Nephron progenitor cell (in vitro differentiated cells): ENCODE measurements at regions not wholly inside any gene's neighbourhood (a gene's known extent, or its start where the extent isn't known, plus 50 kb on each side); places are given as distances from the start of the nearest gene placed in this dataset.

Experiments used
- DNase-seq: peaks from one replicate; pipeline ENCODE4 v3.0.0; 2021
- H3K27ac Mint-ChIP-seq: 2 replicates; pipeline ENCODE4 v1.8.0; 2021; ENCODE audit warnings: mild to moderate bottlenecking, moderate library complexity, mixed read lengths
- H3K27me3 Mint-ChIP-seq: 2 replicates; pipeline ENCODE4 v1.8.0; 2021; ENCODE audit warnings: mild to moderate bottlenecking, low read depth, mixed read lengths; ENCODE audit not compliant: poor library complexity
- H3K36me3 Mint-ChIP-seq: 2 replicates; pipeline ENCODE4 v1.8.0; 2021; ENCODE audit warnings: low read depth, mixed read lengths
- H3K4me1 Mint-ChIP-seq: 2 replicates; pipeline ENCODE4 v1.8.0; 2021; ENCODE audit warnings: mixed read lengths
- H3K4me3 Mint-ChIP-seq: 2 replicates; pipeline ENCODE4 v1.8.0; 2021; ENCODE audit warnings: mild to moderate bottlenecking, moderate library complexity, mixed read lengths
- H3K9me3 Mint-ChIP-seq: 2 replicates; pipeline ENCODE4 v1.8.0; 2021; ENCODE audit warnings: mild to moderate bottlenecking, moderate library complexity, mixed read lengths
- CTCF ChIP-seq: fragments of 200-600 bp; sonication (generic); IDR thresholded peaks from 2 replicates; pipeline ENCODE4 v1.5.0; 2021; ENCODE audit warnings: antibody characterized with exemption

- DNase-seq = no peak
- Mint-ChIP-seq H3K27me3 (no peaks in the 10 kb centered on the region), H3K4me1 (peaks cover 12% of the 10 kb centered on the region), H3K4me3 (no peak overlapping the region), H3K27ac (no peak overlapping the region), H3K9me3 (no peaks in the 10 kb centered on the region), H3K36me3 (no peaks in the 10 kb centered on the region)
- no peak for TF ChIP-seq CTCF
Observed at GRCh38 chr16:6381896-6382295, 950.7 kb upstream of the RBFOX1 start.

DNA sequence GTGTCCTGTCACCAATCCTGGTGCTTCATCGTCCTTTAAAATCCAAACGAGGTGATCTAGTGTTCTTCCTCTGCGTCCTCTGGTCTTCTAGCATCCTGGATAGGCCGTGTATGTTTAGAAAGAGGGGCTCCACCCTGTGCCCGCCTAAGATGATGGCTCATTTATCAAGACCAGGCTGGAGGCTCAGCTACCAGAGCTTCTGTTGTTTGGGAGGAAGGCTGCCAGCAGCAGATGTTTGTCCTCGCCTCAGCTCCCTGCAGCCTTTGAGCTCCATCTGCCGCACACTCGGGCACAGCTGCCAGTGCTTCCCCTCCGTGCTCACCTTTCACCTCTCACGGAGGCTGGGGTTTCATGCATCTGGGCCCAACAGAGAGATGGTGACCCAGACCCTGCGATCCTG lies 954.7 kb upstream of the RBFOX1 start:
- no peak for DNase-seq
- Mint-ChIP-seq H3K4me1 (peaks cover 5% of the 10 kb centered on the region), H3K4me3 (no peak overlapping the region), H3K27ac (no peak overlapping the region), H3K36me3 (no peaks in the 10 kb centered on the region), H3K9me3 (no peaks in the 10 kb centered on the region), H3K27me3 (no peaks in the 10 kb centered on the region)
- no peak for TF ChIP-seq CTCF

DNA sequence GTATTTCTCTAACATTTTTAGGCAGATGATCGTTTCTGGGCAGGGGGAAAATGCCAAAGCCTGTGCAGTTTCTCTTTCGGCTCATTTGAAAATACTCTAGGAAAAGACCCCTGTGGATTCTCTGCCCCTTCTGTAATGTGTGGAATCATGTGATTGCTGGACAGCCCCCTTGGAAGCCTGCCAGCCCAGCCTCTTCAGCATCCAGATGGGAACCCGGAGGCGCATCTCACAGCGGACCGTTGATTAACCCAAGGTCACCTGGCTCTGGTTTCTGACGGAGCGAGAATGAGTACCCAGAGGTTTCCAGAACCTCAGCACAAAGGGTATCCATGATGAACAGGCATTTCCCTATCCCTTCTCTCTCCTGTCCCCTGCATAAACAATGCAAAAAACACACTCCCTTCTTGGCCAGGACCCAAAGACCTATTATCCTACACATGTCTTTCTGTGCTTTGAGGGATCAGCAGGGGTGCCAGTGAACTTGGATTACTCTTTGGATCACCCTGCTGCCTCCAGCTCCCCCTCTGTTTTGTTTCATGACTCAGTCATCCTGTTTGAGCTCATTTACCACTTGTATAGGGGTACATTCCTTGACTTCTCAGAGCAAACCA lies 957.1 kb upstream of the RBFOX1 start:
- no peaks in the 10 kb centered on the region for H3K27me3 Mint-ChIP-seq
- H3K4me1 Mint-ChIP-seq = peaks cover 5% of the 10 kb centered on the region

DNA sequence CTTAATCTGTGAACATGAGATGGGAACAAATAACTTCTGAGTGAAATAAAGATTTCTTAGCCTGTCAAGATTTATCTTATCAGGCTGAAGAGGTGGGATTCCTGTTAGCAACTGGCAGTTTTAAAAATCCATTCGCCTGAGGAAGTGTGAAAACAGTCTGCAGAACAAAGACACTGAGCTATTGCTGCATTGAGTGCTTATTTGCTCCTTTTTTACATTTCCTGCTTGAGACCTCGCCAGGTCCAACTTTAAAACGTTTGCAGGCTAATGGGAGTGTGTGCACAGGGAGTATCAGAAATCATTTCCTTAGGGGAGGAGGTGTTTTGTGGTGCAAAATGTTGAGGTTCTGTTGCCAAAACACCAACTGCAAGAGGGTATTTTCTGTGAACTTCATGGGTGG lies 957.8 kb upstream of the RBFOX1 start:
- H3K4me3 Mint-ChIP-seq = no peak overlapping the region
- no peaks in the 10 kb centered on the region for H3K9me3 Mint-ChIP-seq
- H3K4me1 Mint-ChIP-seq = peaks cover 5% of the 10 kb centered on the region
- no peak for DNase-seq
- H3K27me3 Mint-ChIP-seq = no peaks in the 10 kb centered on the region
- TF ChIP-seq CTCF = no peak
- no peaks in the 10 kb centered on the region for H3K36me3 Mint-ChIP-seq
- H3K27ac Mint-ChIP-seq = no peak overlapping the region

More for the DNA sequence above, 957.1 kb upstream of the RBFOX1 start:
- H3K4me3 Mint-ChIP-seq = no peak overlapping the region
- H3K27ac Mint-ChIP-seq = no peak overlapping the region
- no peak for DNase-seq
- H3K36me3 Mint-ChIP-seq = no peaks in the 10 kb centered on the region
- no peak for TF ChIP-seq CTCF
- no peaks in the 10 kb centered on the region for H3K9me3 Mint-ChIP-seq

GRCh38 chr16:6364846-6365245 lies 967.8 kb upstream of the RBFOX1 start:
- no peaks in the 10 kb centered on the region for H3K4me1 Mint-ChIP-seq
- H3K4me3 Mint-ChIP-seq = no peak overlapping the region
- peaks cover 7% of the 10 kb centered on the region for H3K27me3 Mint-ChIP-seq
- TF ChIP-seq CTCF = no peak
- no peak overlapping the region for H3K27ac Mint-ChIP-seq
- H3K9me3 Mint-ChIP-seq = no peaks in the 10 kb centered on the region
- no peaks in the 10 kb centered on the region for H3K36me3 Mint-ChIP-seq
- DNase-seq = no peak

GRCh38 chr16:6363896-6364607 lies 968.6 kb upstream of the RBFOX1 start:
- Mint-ChIP-seq H3K27ac (no peak overlapping the region), H3K4me3 (no peak overlapping the region), H3K27me3 (peaks cover 7% of the 10 kb centered on the region), H3K9me3 (no peaks in the 10 kb centered on the region), H3K36me3 (no peaks in the 10 kb centered on the region), H3K4me1 (no peaks in the 10 kb centered on the region)
- DNase-seq = no peak
- TF ChIP-seq CTCF = no peak
